Lower lobe of right lung (tissue), 2 donors: ENCODE measurements at regions not wholly inside any gene's neighbourhood (a gene's known extent, or its start where the extent isn't known, plus 50 kb on each side); places are given as distances from the start of the nearest gene placed in this dataset.
"Not testable (repeated sequence)": the region's sequence is repeated elsewhere in the genome, so short reads cannot be mapped to it uniquely, and the experiment has no call there.

Experiments used
- ATAC-seq, 2 donors: fragments of 200-7000 bp; cut with Tn5 transposase; one replicate each; pipeline ENCODE4 v1.9.1; 2020 to 2022; ENCODE audit warnings: mild to moderate bottlenecking in 2 of 2, moderate library complexity in 2 of 2
- DNase-seq: peaks from one replicate; pipeline ENCODE4 v3.0.0-alpha.2; 2020
- H3K27ac ChIP-seq: fragments of 200-600 bp; one replicate; pipeline ENCODE4 v1.8.0; 2022
- H3K27me3 ChIP-seq: fragments of 200-600 bp; one replicate; pipeline ENCODE4 v1.8.0; 2022; ENCODE audit warnings: low read depth
- H3K36me3 ChIP-seq: fragments of 200-600 bp; one replicate; pipeline ENCODE4 v1.8.0; 2022; ENCODE audit warnings: mild to moderate bottlenecking
- H3K4me1 ChIP-seq: fragments of 200-600 bp; one replicate; pipeline ENCODE4 v1.8.0; 2022
- H3K4me3 ChIP-seq: fragments of 200-600 bp; one replicate; pipeline ENCODE4 v1.8.0; 2022; ENCODE audit warnings: mild to moderate bottlenecking
- H3K9me3 ChIP-seq: fragments of 200-600 bp; one replicate; pipeline ENCODE4 v1.8.0; 2022
- CTCF ChIP-seq: fragments of 200-600 bp; IDR thresholded peaks from one replicate; pipeline ENCODE4 v1.8.0; 2022; ENCODE audit warnings: antibody characterized with exemption, mild to moderate bottlenecking
- intact Hi-C: fragments of 100-400 bp; cut with DNase I; formaldehyde crosslinking; loops from one replicate; pipeline ENCODE4 v1.11.0; 2022
- donor health status: DM: no; HTN: yes; CAD: no; lungs with severe emphysema.

GRCh38 chr15:79160211-79160610 lies 69.6 kb upstream of the RASGRF1 start:
- intact Hi-C loops, result no loop called here
- no peaks in the 10 kb centered on the region for H3K27me3 ChIP-seq
- DNase-seq, result no peak
- H3K27ac ChIP-seq, result no peak overlapping the region
- no peaks in the 10 kb centered on the region for H3K4me1 ChIP-seq
- no peak for TF ChIP-seq CTCF
- ATAC-seq, result no peak
- no peak overlapping the region for H3K4me3 ChIP-seq
- H3K9me3 ChIP-seq, result no peaks in the 10 kb centered on the region
- no peaks in the 10 kb centered on the region for H3K36me3 ChIP-seq

GRCh38 chr15:79157631-79158592 lies 67.3 kb upstream of the RASGRF1 start:
- no peaks in the 10 kb centered on the region for H3K9me3 ChIP-seq
- no peak for ATAC-seq
- intact Hi-C loops, result no loop called here
- H3K27ac ChIP-seq, result no peak overlapping the region
- H3K4me1 ChIP-seq, result no peaks in the 10 kb centered on the region
- no peaks in the 10 kb centered on the region for H3K36me3 ChIP-seq
- peaks cover under 1% of the 10 kb centered on the region for H3K27me3 ChIP-seq
- DNase-seq, result no peak
- no peak for TF ChIP-seq CTCF
- no peak overlapping the region for H3K4me3 ChIP-seq

- no peaks in the 10 kb centered on the region for H3K9me3 ChIP-seq
- no peaks in the 10 kb centered on the region for H3K36me3 ChIP-seq
- peaks cover 7% of the 10 kb centered on the region for H3K27me3 ChIP-seq
- ATAC-seq (no peak), DNase-seq (no peak)
- H3K4me1 ChIP-seq, result no peaks in the 10 kb centered on the region
- intact Hi-C loops, result no loop called here
- H3K27ac ChIP-seq, result no peak overlapping the region
- TF ChIP-seq CTCF, result no peak
- H3K4me3 ChIP-seq, result no peak overlapping the region
Observed at GRCh38 chr15:79156704-79157375, 66.3 kb upstream of the RASGRF1 start.

GRCh38 chr15:79154483-79155135 lies 64.0 kb upstream of the RASGRF1 start:
- Histone ChIP-seq H3K27me3 (peaks cover 7% of the 10 kb centered on the region), H3K4me3 (no peak overlapping the region), H3K9me3 (no peaks in the 10 kb centered on the region), H3K36me3 (no peaks in the 10 kb centered on the region), H3K4me1 (no peaks in the 10 kb centered on the region), H3K27ac (no peak overlapping the region)
- no peak for TF ChIP-seq CTCF
- intact Hi-C loops, result no loop called here
- DNase-seq (no peak), ATAC-seq (no peak)

GRCh38 chr15:79144290-79144689 lies 53.7 kb upstream of the RASGRF1 start:
- H3K27ac ChIP-seq, H3K36me3 ChIP-seq, H3K4me3 ChIP-seq, DNase-seq, H3K4me1 ChIP-seq, intact Hi-C loops, H3K27me3 ChIP-seq, ATAC-seq: not testable (repeated sequence)
- H3K9me3 ChIP-seq, result peaks cover 11% of the 10 kb centered on the region
